A673 (cell line): ENCODE measurements at regions not wholly inside any gene's neighbourhood (a gene's known extent, or its start where the extent isn't known, plus 50 kb on each side); places are given as distances from the start of the nearest gene placed in this dataset.

Source experiments
- BruUV-seq: library from RNA; stranded (reverse); fragments of 400-500 nt; replicated peaks from 2 replicates; lab custom pipeline; 2021; lab: Mats Ljungman, UMichigan
- CTCF ChIA-PET: fragments of 300-600 bp; sonication (Branson Sonifier 250); formaldehyde crosslinking; loops from one replicate; lab custom pipeline; 2022; ENCODE audit warnings: antibody characterized with exemption; lab: Charles Lee
- POLR2A ChIA-PET: fragments of 300-600 bp; sonication (Branson Sonifier 250); formaldehyde crosslinking; loops from one replicate; lab custom pipeline; 2022; ENCODE audit warnings: antibody characterized with exemption; ENCODE audit not compliant: low non-redundant PET; lab: Charles Lee
- DNase-seq: peaks from one replicate; pipeline ENCODE4 v3.0.0-alpha.2; 2015; ENCODE audit warnings: low spot score
- H3K27ac ChIP-seq: fragments of 200-600 bp; sonication (generic); 2 replicates; pipeline ENCODE4 v1.5.1; 2016; ENCODE audit warnings: mixed run types, low read depth, mild to moderate bottlenecking, mixed read lengths, antibody characterized with exemption, low read length; ENCODE audit not compliant: poor library complexity, severe bottlenecking
- H3K27me3 ChIP-seq: fragments of 200-600 bp; sonication (generic); replicated peaks from 2 replicates; pipeline ENCODE4 v1.6.1; 2017; ENCODE audit warnings: mixed run types, low read depth, mild to moderate bottlenecking, mixed read lengths, antibody characterized with exemption, low read length; ENCODE audit not compliant: insufficient read depth, poor library complexity
- H3K36me3 ChIP-seq: fragments of 200-600 bp; sonication (generic); 2 replicates; pipeline ENCODE4 v1.6.1; 2016; ENCODE audit warnings: mixed run types, mild to moderate bottlenecking, mixed read lengths, antibody characterized with exemption, low read length; ENCODE audit not compliant: insufficient read depth, poor library complexity, severe bottlenecking
- H3K4me1 ChIP-seq: fragments of 200-600 bp; sonication (generic); 2 replicates; pipeline ENCODE4 v1.6.1; 2017; ENCODE audit warnings: mixed run types, mild to moderate bottlenecking, mixed read lengths, antibody characterized with exemption, low read length; ENCODE audit not compliant: insufficient read depth, poor library complexity, severe bottlenecking
- H3K4me3 ChIP-seq: fragments of 200-600 bp; sonication (generic); 2 replicates; pipeline ENCODE4 v1.5.1; 2016; ENCODE audit warnings: low read depth, mixed run types, mild to moderate bottlenecking, mixed read lengths, low read length; ENCODE audit not compliant: poor library complexity, severe bottlenecking
- H3K9me3 ChIP-seq: fragments of 200-600 bp; sonication (generic); 2 replicates; pipeline ENCODE4 v1.6.1; 2016; ENCODE audit warnings: mixed run types, low read depth, mild to moderate bottlenecking, mixed read lengths, antibody characterized with exemption, low read length; ENCODE audit not compliant: poor library complexity, severe bottlenecking
- CTCF ChIP-seq: fragments of 300-800, 200-600 bp; sonication (generic); conservative IDR thresholded peaks from 2 replicates; pipeline ENCODE4 v1.5.1; 2017; ENCODE audit warnings: low read depth, mild to moderate bottlenecking, antibody characterized with exemption, low read length, moderate library complexity, mixed read lengths
- EZH2 ChIP-seq: fragments of 200-600 bp; sonication (generic); IDR thresholded peaks from 2 replicates; pipeline ENCODE4 v1.6.1; 2017; ENCODE audit warnings: borderline replicate concordance, low read depth, mild to moderate bottlenecking, mixed read lengths, antibody characterized with exemption, low read length; ENCODE audit not compliant: poor library complexity, severe bottlenecking
- intact Hi-C: fragments of 100-400 bp; cut with micrococcal nuclease; formaldehyde crosslinking; loops from one replicate; pipeline ENCODE4 v1.10.0; 2022; ENCODE audit not compliant: unreplicated experiment

- Histone ChIP-seq H3K36me3 (no peaks in the 10 kb centered on the region), H3K9me3 (no peaks in the 10 kb centered on the region), H3K27ac (no peak overlapping the region), H3K27me3 (no peaks in the 10 kb centered on the region), H3K4me1 (no peaks in the 10 kb centered on the region), H3K4me3 (no peak overlapping the region)
- no TSS peak for BruUV-seq
- intact Hi-C loops: no loop called here
- DNase-seq: no peak
- CTCF ChIA-PET: no interaction called here
- POLR2A ChIA-PET: no interaction called here
- no peak for TF ChIP-seq CTCF
- TF ChIP-seq EZH2: no peak
These were observed 139.5 kb upstream of the AFDN start for GRCh38 chr6:167687116-167687725.

GRCh38 chr6:167688123-167688522 is 138.6 kb upstream of the AFDN start:
- CTCF ChIA-PET: no interaction called here

GRCh38 chr6:167689278-167689677 is 137.4 kb upstream of the AFDN start:
- Histone ChIP-seq H3K27ac (no peak overlapping the region), H3K27me3 (no peaks in the 10 kb centered on the region), H3K36me3 (no peaks in the 10 kb centered on the region), H3K4me3 (no peak overlapping the region), H3K9me3 (no peaks in the 10 kb centered on the region), H3K4me1 (no peaks in the 10 kb centered on the region)
- POLR2A ChIA-PET: no interaction called here
- no TSS peak for BruUV-seq
- intact Hi-C loops: no loop called here
- CTCF ChIA-PET: no interaction called here
- TF ChIP-seq CTCF: no peak
- no peak for TF ChIP-seq EZH2
- no peak for DNase-seq

More at GRCh38 chr6:167688123-167688522, 138.6 kb upstream of the AFDN start:
- DNase-seq: no peak
- H3K4me3 ChIP-seq: no peak overlapping the region
- H3K27ac ChIP-seq: no peak overlapping the region
- no peaks in the 10 kb centered on the region for H3K4me1 ChIP-seq
- no peak for TF ChIP-seq EZH2
- no peak for TF ChIP-seq CTCF
- H3K9me3 ChIP-seq: no peaks in the 10 kb centered on the region
- intact Hi-C loops: no loop called here
- no TSS peak for BruUV-seq
- POLR2A ChIA-PET: no interaction called here
- H3K36me3 ChIP-seq: no peaks in the 10 kb centered on the region
- H3K27me3 ChIP-seq: no peaks in the 10 kb centered on the region
